Heart left ventricle (tissue), 13 donors: ENCODE measurements at regions not wholly inside any gene's neighbourhood (a gene's known extent, or its start where the extent isn't known, plus 50 kb on each side); places are given as distances from the start of the nearest gene placed in this dataset.

Experiments used
- CTCF ChIP-seq, 12 donors: fragments of 200-600 bp; sonication (generic) in 4 of 12; IDR thresholded peaks; one replicate each; pipeline versions ENCODE4 v1.5.0 to v1.8.0; 2018 to 2022; ENCODE audit warnings: antibody characterized with exemption in 12 of 12, mild to moderate bottlenecking in 5 of 12
- POLR2A ChIP-seq, 2 donors: fragments of 450-650 bp; IDR thresholded peaks; one replicate each; pipeline ENCODE4 v1.6.1; 2017; ENCODE audit warnings: antibody characterized with exemption in 2 of 2, mild to moderate bottlenecking in 2 of 2, moderate library complexity in 2 of 2
- donor health status: ischemic (EF 13 %, LVEDD 7.1; RV severe dilation, severe dysfunction).
- donor health status: DM: no; HTN: yes; CAD: no.
- donor health status: DM: no; HTN: no; CAD: no.
- donor health status: ischemic (EF 25% LVEDD 6.9; RV normal size, moderate dysfunction).
- donor health status: ischemic (EF 25% LVEDD 5.7; RV mildly dilated, moderate dysfunction).
- donor health status: ischemic (EF 35%, LVEDD 5.7; RV mildly dilated, moderate dysfunction).
- donor health status: nonischemic (EF 11% LVEDD 7.7; RV severe dilation, severe dysfunction).
- donor health status: DM: yes; HTN: yes; CAD: no.
- donor health status: PGD.
- donor health status: ischemic (EF 29% LVEDD 5.4; RV normal size, mild dysfunction).
- donor health status: nonischemic (EF 23%, LVEDD 6.1; RV moderate dilation, normal function).

- TF ChIP-seq POLR2A (IDR thresholded peaks at IDR 0.05) (no peak), CTCF (IDR thresholded peaks at IDR 0.05) (no peak)
These were observed 51.1 kb upstream of the NANOS1 start for GRCh38 chr10:118978316-118978997.
